ENCODE measurements at regions not wholly inside any gene's neighbourhood (a gene's known extent, or its start where the extent isn't known, plus 50 kb on each side); places are given as distances from the start of the nearest gene placed in this dataset.

DNA sequence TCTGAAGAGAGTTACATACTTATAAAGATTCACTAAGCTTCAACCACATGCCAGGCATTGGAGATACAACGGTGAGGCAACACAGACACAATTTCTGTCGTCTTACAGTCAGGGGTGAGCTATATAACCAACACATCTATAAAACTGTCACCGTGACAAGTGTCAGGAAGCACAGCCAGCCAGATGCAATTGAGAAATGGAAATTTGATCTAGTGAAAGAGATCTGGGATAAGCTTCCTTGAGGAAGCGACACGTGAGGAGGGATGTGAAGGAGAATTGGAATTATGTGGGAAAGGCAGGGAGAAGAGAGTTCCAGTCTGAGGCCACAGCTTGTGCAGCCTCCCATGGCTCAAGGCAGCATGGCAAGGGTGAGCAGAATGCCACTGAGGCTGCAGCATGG lies 50.9 kb upstream of the ZNF354B start:
- DNase-seq (ENCODE audit: low read depth) = no peak

DNA sequence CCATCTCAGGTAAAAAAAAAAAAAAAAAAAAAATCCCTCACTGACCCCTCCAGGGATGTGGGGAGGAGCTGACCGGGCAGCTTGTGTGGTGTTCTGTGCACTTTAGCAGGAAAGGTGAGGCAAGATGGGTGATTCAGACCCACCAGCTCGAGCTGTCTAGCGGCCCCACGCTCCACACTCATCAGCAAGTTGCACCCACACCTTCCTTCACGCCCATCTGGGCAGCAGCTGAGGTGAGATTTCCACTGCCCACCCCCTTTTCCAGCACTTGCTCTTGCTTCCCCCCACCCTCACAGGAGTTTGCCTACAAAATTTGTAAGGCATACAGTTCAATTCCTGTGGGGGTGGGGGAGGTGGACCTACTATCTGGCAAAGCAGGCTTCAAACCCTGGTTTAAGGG lies 58.7 kb upstream of the ZNF354B start:
- no peak for DNase-seq (ENCODE audit: low read depth)

GRCh38 chr5:178797546-178798440 lies 62.0 kb upstream of the ZNF354B start:
- no peak for DNase-seq (ENCODE audit: low read depth)

DNA sequence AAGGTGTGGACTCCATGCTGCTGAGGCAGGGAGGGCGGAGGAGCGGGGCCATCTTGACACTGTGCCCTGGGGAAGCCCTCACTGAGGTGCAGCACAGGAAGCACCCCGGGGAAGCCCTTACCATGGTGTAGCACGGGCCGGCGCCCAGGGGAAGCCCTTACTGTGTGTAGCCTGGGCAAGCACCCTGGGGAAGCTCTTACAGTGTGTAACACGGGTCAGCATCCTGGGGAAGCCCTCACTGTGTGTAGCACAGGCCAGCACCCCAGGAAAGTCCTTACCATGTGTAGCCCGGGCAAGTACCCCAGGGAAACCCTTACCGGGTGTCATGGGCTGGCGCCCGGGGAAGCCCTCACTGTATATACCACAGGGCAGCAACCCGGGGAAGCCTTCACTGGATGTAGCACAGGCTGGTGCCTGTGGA lies 62.6 kb upstream of the ZNF354B start:
- no peak for DNase-seq (ENCODE audit: low read depth)

- DNase-seq (ENCODE audit: low read depth) = no peak
Observed at GRCh38 chr5:178796165-178796945, 63.4 kb upstream of the ZNF354B start.

DNA sequence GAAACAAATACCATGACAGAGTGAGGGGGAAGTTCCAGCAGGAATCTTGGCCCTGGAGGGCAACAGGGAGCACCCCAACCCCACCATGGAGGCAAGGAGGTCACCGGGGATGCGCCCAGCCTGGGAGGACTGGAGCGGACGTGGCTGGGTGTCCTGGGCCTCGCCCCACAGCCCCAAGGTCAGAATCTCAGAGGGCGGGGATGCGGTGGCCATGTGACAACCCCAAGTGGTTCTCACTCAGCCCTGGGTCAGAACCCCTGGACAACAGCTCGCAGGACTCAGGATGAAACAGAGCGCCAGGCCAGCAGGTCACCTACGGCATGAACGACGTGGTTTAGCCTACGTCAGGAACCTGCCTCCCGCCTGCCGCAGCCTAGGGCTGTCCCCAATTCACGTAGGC lies 64.0 kb upstream of the ZNF354A start:
- DNase-seq (ENCODE audit: low read depth) = no peak

- DNase-seq (ENCODE audit: low read depth) = no peak
Observed at GRCh38 chr5:178793696-178794095, 63.2 kb upstream of the ZNF354A start.

DNA sequence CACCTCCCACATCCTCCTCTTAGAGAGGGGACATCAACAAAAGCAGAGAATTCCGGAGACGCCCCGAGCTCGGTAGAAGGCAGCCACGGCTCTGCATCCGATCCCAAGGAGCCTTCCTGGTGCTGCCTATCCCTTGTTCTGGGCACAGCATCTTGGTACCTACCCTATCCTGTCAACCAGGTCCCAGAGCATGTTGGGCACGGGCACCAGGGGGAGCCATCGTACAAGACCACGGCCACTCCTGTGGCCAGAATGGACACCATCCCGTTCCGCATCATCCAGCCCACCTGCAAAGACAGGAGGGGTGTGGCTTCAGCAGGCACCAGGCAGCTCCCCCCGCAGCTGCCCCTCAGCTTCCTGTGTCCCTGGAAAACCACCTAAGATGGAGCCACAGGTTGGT lies 62.7 kb upstream of the ZNF354A start:
- no peak for DNase-seq (ENCODE audit: low read depth)

DNA sequence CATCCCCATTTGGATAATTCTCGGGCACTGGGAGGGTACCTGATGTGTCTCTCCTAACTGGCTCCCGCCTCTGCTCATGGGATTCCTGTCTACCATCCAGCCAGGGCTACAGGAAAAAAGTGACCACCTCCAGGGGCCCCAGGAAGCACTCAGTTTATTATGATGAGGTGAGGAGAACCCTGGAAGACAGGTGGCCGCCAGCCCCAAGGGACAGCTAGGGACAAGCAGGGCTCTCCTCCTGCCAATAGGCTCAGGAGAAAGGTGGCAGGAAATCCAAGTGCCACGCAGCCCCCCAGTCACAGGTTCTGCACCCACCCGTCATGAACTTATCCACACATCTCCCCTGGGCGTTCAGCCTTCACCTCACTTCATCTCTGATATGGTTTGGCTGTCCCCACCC lies 61.5 kb upstream of the ZNF354A start:
- no peak for DNase-seq (ENCODE audit: low read depth)

DNA sequence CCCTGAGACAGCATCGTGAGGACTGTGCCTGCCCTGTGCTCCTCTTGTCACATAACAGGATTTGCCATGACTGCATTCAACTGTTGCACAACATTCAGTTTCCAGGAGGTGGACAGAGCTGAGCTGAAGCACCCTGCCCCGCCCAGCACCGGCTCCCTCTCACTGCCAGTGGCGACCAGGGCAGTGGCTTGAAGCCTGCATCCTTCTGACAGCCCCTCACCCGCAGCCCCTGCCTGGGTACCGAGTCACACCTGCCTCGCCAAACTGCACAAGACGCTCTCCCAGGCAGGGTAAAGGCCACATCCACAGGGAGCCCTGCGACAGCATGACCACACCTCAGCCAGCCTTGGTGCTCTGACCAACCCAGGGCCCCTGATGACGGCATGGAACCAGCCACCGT lies 59.9 kb upstream of the ZNF354A start:
- no peak for DNase-seq (ENCODE audit: low read depth)

- no peak for DNase-seq (ENCODE audit: low read depth)
Observed at GRCh38 chr5:178788381-178789085, 58.1 kb upstream of the ZNF354A start.

DNA sequence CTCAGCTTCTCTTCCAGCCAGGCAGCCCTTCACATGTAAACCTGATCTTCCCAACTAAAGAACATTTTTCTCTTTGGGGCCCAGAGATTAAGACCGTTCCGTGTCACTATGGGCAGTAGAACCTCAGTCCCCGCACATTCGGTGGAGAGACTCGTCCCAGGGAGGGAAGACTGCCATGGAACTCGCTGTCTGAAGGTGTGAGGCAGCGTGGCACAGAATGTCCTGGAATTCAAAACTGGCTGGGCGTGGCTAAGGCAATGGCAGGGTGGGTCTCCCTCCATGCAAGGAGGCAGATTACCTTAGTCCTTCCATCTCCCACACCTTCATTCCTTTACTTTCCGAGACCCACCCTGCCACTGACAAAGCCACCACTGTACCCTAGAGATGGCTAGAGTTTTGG lies 57.4 kb upstream of the ZNF354A start:
- DNase-seq (ENCODE audit: low read depth) = no peak

DNA sequence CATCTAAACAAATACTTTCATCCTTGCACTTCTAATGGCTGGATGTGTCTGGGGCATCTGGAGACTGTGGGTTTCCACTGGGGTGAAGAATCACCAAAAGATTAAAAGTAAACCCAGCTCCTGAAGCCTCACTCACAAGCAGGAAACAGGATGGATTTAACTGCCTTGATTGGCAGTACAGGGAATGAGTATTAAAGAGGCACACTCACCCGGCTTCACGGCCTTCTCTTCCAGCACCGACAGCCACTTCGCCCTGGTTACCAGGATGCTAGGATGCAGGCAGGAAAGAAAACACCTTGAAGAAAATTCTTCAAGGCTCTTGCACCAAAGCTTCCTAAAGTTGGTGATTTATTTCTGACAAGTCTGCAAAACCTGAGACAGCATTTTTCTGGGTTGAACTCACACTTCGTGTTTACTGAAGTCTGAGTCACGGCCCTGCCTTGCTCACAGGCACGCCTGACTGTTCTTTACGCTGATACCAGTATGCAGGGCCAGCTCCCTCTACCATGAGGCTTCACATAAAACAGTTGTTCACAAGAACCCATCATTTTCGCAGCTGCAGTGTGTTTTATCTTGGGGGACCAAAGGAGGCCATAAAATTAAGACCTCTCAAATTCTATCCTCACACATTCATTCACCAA lies 56.5 kb upstream of the ZNF354A start:
- DNase-seq (ENCODE audit: low read depth) = peak; percentile 60

DNA sequence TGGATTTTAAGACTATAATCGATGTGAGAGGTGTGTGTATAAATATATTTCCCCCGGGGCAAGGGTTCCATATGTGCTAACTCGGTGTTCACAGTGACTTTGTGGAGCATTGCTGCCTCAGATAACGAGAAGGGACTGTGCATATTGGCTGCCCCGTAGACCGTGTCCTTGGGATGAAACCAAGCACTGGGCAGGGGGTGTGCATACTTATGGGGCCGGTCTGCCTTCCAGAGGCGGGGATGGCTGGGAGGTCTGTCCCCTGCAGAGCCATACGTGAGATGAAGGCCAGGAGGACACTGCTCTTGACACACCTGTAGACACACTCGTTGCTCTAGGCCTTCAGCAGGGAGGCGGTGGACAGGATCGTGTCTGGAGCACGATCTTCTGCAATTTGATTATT lies 56.0 kb upstream of the ZNF354A start:
- no peak for DNase-seq (ENCODE audit: low read depth)

GRCh38 chr5:178785999-178786398 lies 55.5 kb upstream of the ZNF354A start:
- DNase-seq (ENCODE audit: low read depth) = peak; percentile 40

- no peak for DNase-seq (ENCODE audit: low read depth)
Observed at GRCh38 chr5:178784391-178784790, 53.9 kb upstream of the ZNF354A start.

GRCh38 chr5:178781936-178782335 lies 51.5 kb upstream of the ZNF354A start:
- no peak for DNase-seq (ENCODE audit: low read depth)

DNA sequence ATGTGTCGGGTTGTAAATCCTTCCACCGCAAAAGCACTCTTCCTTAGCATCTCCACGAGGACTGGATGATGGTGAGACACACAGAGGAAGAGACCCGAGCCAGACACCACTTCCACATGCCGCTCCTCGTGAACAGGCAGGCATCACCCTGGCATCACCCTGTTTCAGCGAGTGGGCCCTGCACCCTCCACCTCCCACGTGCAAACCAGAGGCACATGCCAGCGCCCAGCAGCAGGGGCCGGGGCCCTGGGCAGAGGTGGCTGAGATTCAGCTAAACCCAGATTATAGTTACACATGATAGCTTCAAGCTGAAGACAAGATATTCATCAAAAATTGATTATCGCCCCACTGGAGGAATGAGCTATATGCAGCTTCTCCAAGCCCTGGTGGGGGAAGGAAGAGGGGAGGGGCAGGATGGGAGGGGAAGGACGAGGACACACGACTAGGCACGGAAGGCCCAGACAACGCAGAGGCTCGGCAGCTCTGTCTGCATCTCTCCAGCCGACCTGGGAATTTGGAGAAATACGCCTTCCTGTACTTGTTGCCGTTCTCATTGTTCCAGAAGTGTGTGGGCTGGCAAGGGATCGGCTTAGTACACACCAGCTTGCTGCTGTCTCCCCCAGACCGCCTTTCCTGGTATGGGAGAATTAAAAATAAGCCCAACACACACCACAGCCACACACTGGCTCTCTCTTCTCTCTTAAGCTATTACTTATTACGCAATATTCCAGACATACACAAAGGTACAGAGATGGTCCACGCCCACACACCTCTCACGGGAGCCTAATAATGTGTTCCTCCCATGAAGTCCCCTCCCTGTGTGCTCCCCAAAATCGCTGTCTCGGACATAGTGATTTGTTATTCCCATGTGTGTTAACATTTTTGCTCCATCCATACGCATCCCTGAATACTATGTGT lies 50.4 kb upstream of the ZNF354A start:
- no peak for DNase-seq (ENCODE audit: low read depth)

Measured in LHCN-M2 (cell line).